ENCODE measurements at regions not wholly inside any gene's neighbourhood (a gene's known extent, or its start where the extent isn't known, plus 50 kb on each side); places are given as distances from the start of the nearest gene placed in this dataset.

DNA sequence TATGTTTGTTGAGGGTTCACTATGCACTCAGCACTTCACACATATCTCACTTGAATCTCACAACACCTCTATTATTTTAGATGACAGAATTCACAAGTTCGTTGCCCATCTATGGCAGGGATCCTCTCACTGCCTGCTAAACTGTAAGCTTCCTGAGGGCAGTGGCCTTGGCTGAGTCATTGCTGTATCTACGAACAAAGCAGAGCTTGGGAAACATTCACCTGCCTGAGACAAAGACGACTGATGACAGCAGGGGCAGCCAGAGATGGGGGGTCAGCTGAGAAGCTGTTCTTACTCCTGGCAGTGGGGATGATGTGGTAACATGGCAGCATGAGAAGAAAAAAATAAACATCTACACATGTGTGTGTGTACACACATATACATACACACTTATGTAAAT, 125.5 kb upstream of the NMNAT3 start:
- Histone ChIP-seq H3K27ac (no peak overlapping the region), H3K4me1 (no peaks in the 10 kb centered on the region), H3K36me3 (no peaks in the 10 kb centered on the region), H3K4me3 (no peak overlapping the region), H3K27me3 (no peaks in the 10 kb centered on the region), H3K9me3 (no peaks in the 10 kb centered on the region)
- in situ Hi-C loops (cut with MboI; ENCODE audit: low pct_ligation_motif_present in 1 of 4, low pct_unique_long_range_greater_than_20kb in 1 of 4, low sequenced_read_pairs in 3 of 4), result no loop called here
- 79 to 100% methylated on average over 1 to 3 of the region's 3 CpGs for WGBS, 2 donors (ENCODE audit: low coverage in 1 of 2)
- DNase-seq, result no peak
- intact Hi-C loops (cut with DNase I; ENCODE audit: low total_unique reads), result no loop called here
- TF ChIP-seq POLR2A (IDR thresholded peaks at IDR 0.05) (no peak), POLR2AphosphoS5 (IDR thresholded peaks at IDR 0.05) (no peak), EP300 (IDR thresholded peaks at IDR 0.05; ENCODE audit: low read depth) (no peak)
- TF ChIP-seq, protein P1, sequence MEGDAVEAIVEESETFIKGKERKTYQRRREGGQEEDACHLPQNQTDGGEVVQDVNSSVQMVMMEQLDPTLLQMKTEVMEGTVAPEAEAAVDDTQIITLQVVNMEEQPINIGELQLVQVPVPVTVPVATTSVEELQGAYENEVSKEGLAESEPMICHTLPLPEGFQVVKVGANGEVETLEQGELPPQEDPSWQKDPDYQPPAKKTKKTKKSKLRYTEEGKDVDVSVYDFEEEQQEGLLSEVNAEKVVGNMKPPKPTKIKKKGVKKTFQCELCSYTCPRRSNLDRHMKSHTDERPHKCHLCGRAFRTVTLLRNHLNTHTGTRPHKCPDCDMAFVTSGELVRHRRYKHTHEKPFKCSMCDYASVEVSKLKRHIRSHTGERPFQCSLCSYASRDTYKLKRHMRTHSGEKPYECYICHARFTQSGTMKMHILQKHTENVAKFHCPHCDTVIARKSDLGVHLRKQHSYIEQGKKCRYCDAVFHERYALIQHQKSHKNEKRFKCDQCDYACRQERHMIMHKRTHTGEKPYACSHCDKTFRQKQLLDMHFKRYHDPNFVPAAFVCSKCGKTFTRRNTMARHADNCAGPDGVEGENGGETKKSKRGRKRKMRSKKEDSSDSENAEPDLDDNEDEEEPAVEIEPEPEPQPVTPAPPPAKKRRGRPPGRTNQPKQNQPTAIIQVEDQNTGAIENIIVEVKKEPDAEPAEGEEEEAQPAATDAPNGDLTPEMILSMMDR (IDR thresholded peaks at IDR 0.05), result no peak

DNA sequence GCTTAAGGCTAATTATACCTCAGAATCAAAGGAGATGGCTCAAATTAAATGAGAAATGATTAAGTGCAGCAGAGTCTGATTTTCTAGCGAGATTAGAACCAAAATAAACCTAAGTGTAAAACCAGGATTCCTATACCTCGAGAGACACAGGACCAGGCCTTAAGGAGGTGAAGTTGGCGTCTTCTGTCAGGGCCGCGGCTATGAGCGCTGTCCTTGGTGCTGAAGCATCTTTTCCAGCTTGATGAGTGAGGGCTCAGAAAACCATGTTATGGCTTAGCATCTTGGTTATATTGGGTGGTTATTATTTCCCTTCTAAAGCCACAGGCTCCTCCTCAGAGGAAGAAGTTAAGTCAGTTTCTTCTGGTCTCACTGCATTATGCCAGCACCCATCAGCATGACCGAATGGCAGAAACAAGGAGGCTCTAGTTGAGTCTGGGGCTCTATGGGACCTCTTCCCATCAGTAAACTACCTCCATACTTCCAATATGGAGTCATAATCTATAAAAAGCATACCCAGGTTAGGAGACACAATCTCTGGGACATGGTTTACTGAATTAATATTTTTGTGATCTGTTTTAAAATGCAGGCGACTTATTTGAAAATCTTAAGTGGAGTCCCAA, 120.1 kb upstream of the NMNAT3 start:
- no peak overlapping the region for H3K4me3 ChIP-seq
- TF ChIP-seq POLR2AphosphoS5 (IDR thresholded peaks at IDR 0.05) (no peak), EP300 (IDR thresholded peaks at IDR 0.05; ENCODE audit: low read depth) (no peak), POLR2A (IDR thresholded peaks at IDR 0.05) (no peak)
- no peaks in the 10 kb centered on the region for H3K36me3 ChIP-seq
- intact Hi-C loops (cut with DNase I; ENCODE audit: low total_unique reads) (no loop called here), in situ Hi-C loops (cut with MboI; ENCODE audit: low pct_ligation_motif_present in 1 of 4, low pct_unique_long_range_greater_than_20kb in 1 of 4, low sequenced_read_pairs in 3 of 4) (no loop called here)
- no peaks in the 10 kb centered on the region for H3K4me1 ChIP-seq
- H3K27ac ChIP-seq, result no peak overlapping the region
- no peak for DNase-seq
- no peaks in the 10 kb centered on the region for H3K9me3 ChIP-seq
- H3K27me3 ChIP-seq, result no peaks in the 10 kb centered on the region
- 33 to 47% methylated on average over 3 to 8 of the region's 8 CpGs for WGBS, 2 donors (ENCODE audit: low coverage in 1 of 2)

DNA sequence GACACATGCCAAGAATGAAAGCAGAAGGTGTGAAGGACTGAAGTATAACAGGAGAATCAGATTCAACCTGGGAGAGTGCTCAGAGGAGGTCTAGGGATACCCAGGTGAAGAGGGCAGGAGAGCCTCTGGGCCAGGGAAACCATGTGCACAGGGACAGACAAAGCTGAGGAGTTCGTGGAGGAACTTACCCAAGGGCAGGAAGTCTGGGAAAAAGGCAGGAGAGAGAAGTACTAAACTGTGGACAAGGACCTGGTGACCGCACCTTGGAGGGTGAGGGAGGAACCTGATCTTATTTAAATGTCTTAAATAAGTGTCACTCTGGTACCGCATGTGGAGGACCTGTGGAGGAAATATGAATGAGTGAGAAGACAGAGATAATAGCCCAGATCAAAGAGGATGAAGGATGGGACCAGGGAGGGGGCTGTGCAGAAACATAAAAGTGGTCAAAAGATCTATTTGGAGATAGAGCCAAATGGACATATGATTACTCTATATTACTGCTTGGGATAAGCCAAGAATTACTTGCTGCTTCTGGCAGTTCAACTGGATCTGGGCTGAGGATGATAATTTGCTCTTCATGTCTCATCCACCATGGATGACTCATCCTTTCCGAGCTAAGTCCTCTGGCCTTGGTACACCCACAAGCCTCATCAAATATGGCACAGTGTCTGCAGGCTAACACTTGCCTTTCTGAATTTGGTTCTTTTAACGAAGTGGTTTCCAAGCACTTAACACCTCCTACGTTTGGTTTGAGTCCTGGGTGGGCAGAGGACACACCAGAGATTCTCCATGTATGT, 116.9 kb upstream of the NMNAT3 start:
- Histone ChIP-seq H3K9me3 (no peaks in the 10 kb centered on the region), H3K27me3 (no peaks in the 10 kb centered on the region), H3K4me1 (no peaks in the 10 kb centered on the region), H3K27ac (no peak overlapping the region), H3K36me3 (no peaks in the 10 kb centered on the region), H3K4me3 (no peak overlapping the region)
- in situ Hi-C loops (cut with MboI; ENCODE audit: low pct_ligation_motif_present in 1 of 4, low pct_unique_long_range_greater_than_20kb in 1 of 4, low sequenced_read_pairs in 3 of 4), result no loop called here
- 41 to 43% methylated on average over 6 of the region's 6 CpGs for WGBS, 2 donors (ENCODE audit: low coverage in 1 of 2)
- DNase-seq, result no peak
- TF ChIP-seq, protein P1 (IDR thresholded peaks at IDR 0.05), result no peak
- TF ChIP-seq POLR2A (IDR thresholded peaks at IDR 0.05) (no peak), POLR2AphosphoS5 (IDR thresholded peaks at IDR 0.05) (no peak), EP300 (IDR thresholded peaks at IDR 0.05; ENCODE audit: low read depth) (no peak)
- intact Hi-C loops (cut with DNase I; ENCODE audit: low total_unique reads), result no loop called here

DNA sequence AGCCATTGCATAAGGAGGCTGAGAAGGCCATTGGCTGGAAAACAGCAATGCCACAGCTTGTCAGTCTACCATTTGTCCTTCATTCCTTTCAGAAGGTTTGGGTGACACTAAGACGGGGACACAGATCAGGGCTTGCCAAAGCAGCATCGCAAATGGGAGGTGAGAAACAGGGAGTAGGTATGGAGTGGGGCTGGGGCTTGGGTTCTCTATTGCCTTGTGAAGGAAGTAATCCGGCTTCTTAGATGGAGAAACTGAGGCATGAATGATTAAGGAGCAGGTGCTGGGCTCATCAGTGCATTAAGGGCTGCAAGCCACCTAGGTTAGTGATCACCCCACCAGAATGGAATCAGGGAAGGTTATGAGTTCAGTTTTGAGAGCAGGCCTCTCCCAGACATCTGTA, 115.6 kb upstream of the NMNAT3 start:
- 81 to 91% methylated on average over 2 to 3 of the region's 3 CpGs for WGBS, 2 donors (ENCODE audit: low coverage in 1 of 2)
- intact Hi-C loops (cut with DNase I; ENCODE audit: low total_unique reads), result no loop called here

More for the DNA sequence above, 115.6 kb upstream of the NMNAT3 start:
- Histone ChIP-seq H3K27ac (no peak overlapping the region), H3K36me3 (no peaks in the 10 kb centered on the region), H3K9me3 (no peaks in the 10 kb centered on the region), H3K4me1 (no peaks in the 10 kb centered on the region), H3K27me3 (no peaks in the 10 kb centered on the region), H3K4me3 (no peak overlapping the region)
- TF ChIP-seq POLR2AphosphoS5 (IDR thresholded peaks at IDR 0.05) (no peak), POLR2A (IDR thresholded peaks at IDR 0.05) (no peak)
- TF ChIP-seq, protein P1 (IDR thresholded peaks at IDR 0.05), result no peak
- no peak for DNase-seq
- in situ Hi-C loops (cut with MboI; ENCODE audit: low pct_ligation_motif_present in 1 of 4, low pct_unique_long_range_greater_than_20kb in 1 of 4, low sequenced_read_pairs in 3 of 4), result no loop called here
